ENCODE measurements at regions not wholly inside any gene's neighbourhood (a gene's known extent, or its start where the extent isn't known, plus 50 kb on each side); places are given as distances from the start of the nearest gene placed in this dataset.

DNA sequence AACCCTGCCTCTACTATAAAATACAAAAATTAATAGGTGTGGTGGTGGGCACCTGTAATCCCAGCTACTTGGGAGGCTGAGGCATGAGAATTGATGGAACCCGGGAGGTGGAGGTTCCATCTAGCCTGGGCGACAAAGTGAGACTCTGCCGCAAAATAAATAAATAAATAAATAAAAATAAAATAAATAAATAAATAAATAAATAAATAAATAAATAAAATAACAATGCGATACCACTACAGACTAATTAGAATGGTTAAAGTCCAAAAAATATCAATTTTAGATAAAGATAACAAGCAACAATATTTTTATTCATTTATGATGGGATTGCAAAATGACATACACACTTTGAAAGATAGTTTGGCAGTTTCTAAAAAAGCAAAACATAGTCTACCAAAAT, 1131.5 kb downstream of the SI start:
- TF ChIP-seq, protein P1, sequence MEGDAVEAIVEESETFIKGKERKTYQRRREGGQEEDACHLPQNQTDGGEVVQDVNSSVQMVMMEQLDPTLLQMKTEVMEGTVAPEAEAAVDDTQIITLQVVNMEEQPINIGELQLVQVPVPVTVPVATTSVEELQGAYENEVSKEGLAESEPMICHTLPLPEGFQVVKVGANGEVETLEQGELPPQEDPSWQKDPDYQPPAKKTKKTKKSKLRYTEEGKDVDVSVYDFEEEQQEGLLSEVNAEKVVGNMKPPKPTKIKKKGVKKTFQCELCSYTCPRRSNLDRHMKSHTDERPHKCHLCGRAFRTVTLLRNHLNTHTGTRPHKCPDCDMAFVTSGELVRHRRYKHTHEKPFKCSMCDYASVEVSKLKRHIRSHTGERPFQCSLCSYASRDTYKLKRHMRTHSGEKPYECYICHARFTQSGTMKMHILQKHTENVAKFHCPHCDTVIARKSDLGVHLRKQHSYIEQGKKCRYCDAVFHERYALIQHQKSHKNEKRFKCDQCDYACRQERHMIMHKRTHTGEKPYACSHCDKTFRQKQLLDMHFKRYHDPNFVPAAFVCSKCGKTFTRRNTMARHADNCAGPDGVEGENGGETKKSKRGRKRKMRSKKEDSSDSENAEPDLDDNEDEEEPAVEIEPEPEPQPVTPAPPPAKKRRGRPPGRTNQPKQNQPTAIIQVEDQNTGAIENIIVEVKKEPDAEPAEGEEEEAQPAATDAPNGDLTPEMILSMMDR (IDR thresholded peaks at IDR 0.05): no peak
- TF ChIP-seq POLR2A (IDR thresholded peaks at IDR 0.05): no peak
- no peak overlapping the region for H3K4me3 ChIP-seq
- no peak overlapping the region for H3K27ac ChIP-seq
- no peaks in the 10 kb centered on the region for H3K9me3 ChIP-seq
- intact Hi-C loops (cut with DNase I): no loop called here
- H3K4me1 ChIP-seq: no peaks in the 10 kb centered on the region
- ATAC-seq (no peak), DNase-seq (no peak)
- no peaks in the 10 kb centered on the region for H3K36me3 ChIP-seq
- H3K27me3 ChIP-seq: no peaks in the 10 kb centered on the region
- WGBS (ENCODE audit: insufficient coverage, low coverage, low lambda C conversion rate, missing lambda C conversion rate): 76% methylated on average over 4 of the region's 4 CpGs

DNA sequence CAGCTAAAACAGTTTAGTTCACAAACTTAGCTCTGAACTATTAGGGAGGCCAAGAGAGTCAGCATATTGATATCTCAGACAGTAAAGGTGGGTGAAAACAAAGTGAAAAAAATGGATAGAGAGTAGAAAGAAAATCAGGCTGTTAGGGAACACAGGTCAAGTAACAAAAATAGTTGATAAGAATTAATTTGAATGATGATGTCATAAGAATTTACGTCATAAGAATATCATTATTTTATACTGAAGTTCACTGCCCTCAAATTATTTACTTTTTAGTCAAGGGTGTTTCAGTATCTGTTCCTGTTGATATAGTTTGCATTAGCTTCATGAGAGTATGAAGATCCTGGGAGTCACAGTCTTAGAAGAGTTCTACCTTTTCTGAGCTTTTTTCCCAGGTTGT, 1134.6 kb downstream of the SI start:
- Histone ChIP-seq H3K27ac (no peak overlapping the region), H3K4me3 (no peak overlapping the region), H3K36me3 (no peaks in the 10 kb centered on the region), H3K4me1 (no peaks in the 10 kb centered on the region), H3K9me3 (no peaks in the 10 kb centered on the region), H3K27me3 (no peaks in the 10 kb centered on the region)
- 47% methylated on average over 1 of the region's 1 CpG for WGBS (ENCODE audit: insufficient coverage, low coverage, low lambda C conversion rate, missing lambda C conversion rate)
- DNase-seq: no peak
- intact Hi-C loops (cut with DNase I): no loop called here
- TF ChIP-seq, protein P1 (IDR thresholded peaks at IDR 0.05): no peak
- no peak for TF ChIP-seq POLR2A (IDR thresholded peaks at IDR 0.05)
- ATAC-seq: no peak

DNA sequence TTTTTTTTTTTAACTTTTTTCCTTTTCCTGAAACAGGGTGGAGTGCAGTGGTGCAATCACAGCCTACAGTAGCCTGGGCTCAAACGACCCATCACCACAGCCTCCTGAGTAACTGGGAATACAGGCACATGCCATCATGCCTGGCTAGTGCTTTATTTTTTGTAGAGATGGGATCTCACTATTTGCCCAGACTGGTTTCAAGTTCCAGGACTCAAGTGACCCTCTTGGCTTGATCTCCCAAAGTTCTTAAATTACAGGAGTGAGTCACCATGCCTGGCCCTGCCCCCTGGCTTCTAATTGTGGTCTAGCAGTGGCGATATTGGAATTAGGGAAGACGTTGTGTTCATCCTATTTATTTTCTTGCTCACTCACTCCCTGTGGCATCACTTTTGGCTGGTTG, 1138.4 kb downstream of the SI start:
- DNase-seq: no peak
- Histone ChIP-seq H3K27me3 (no peaks in the 10 kb centered on the region), H3K27ac (no peak overlapping the region), H3K9me3 (no peaks in the 10 kb centered on the region), H3K4me1 (no peaks in the 10 kb centered on the region), H3K36me3 (no peaks in the 10 kb centered on the region), H3K4me3 (no peak overlapping the region)
- ATAC-seq: no peak
- WGBS (ENCODE audit: insufficient coverage, low coverage, low lambda C conversion rate, missing lambda C conversion rate): 0% methylated on average over 1 of the region's 3 CpGs
- TF ChIP-seq POLR2A (IDR thresholded peaks at IDR 0.05): no peak
- TF ChIP-seq, protein P1 (IDR thresholded peaks at IDR 0.05): no peak
- intact Hi-C loops (cut with DNase I): no loop called here

DNA sequence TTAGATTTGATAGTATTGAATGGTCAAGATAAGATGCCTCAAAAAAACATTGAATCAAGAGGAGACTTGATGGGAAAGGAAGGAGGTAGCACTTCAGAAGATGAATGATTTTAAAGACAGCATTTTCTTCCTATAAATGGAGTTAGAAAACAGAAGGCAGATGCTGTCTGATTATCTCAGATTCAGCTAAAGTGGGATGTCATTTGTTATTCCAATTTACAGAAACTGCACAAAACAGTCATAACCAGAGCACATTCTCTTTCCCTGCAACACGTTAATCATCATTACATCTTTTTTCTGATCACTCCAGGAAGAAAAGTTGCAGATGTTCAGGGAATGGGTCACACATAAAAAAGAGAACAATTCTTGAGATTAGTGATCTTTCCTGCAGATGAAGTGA, 1141.8 kb downstream of the SI start:
- no peak overlapping the region for H3K4me3 ChIP-seq
- TF ChIP-seq POLR2A (IDR thresholded peaks at IDR 0.05): no peak
- TF ChIP-seq, protein P1 (IDR thresholded peaks at IDR 0.05): no peak
- 15% methylated on average over 1 of the region's 1 CpG for WGBS (ENCODE audit: insufficient coverage, low coverage, low lambda C conversion rate, missing lambda C conversion rate)
- intact Hi-C loops (cut with DNase I): no loop called here
- no peaks in the 10 kb centered on the region for H3K36me3 ChIP-seq
- no peak overlapping the region for H3K27ac ChIP-seq
- no peaks in the 10 kb centered on the region for H3K27me3 ChIP-seq
- H3K9me3 ChIP-seq: no peaks in the 10 kb centered on the region
- ATAC-seq: no peak
- no peaks in the 10 kb centered on the region for H3K4me1 ChIP-seq
- no peak for DNase-seq

DNA sequence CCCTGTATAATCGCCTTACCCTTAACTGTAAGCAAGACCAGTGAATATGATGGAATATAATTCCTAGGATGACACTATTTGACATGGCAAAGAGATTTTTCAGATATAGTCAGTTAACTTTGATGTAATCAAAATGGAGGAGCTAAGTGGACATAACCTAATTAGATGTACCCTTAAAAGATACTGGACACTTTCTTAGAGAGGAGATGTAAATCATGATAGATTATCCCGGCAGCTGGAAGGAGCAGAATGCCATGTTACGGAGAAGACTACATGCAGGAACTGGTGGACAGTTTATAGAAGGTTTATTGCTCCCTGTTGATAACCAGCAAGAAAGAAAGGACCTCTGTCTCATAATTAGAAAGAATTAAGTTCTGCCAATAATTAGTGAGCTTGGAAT, 1142.9 kb downstream of the SI start:
- WGBS (ENCODE audit: insufficient coverage, low coverage, low lambda C conversion rate, missing lambda C conversion rate): 24% methylated on average over 3 of the region's 3 CpGs
- no peak overlapping the region for H3K27ac ChIP-seq
- intact Hi-C loops (cut with DNase I): no loop called here
- no peaks in the 10 kb centered on the region for H3K4me1 ChIP-seq
- DNase-seq (no peak), ATAC-seq (no peak)
- H3K4me3 ChIP-seq: no peak overlapping the region
- H3K36me3 ChIP-seq: no peaks in the 10 kb centered on the region
- H3K27me3 ChIP-seq: no peaks in the 10 kb centered on the region
- TF ChIP-seq, protein P1 (IDR thresholded peaks at IDR 0.05): no peak
- no peak for TF ChIP-seq POLR2A (IDR thresholded peaks at IDR 0.05)
- no peaks in the 10 kb centered on the region for H3K9me3 ChIP-seq
